HuH-7 (cell line): ENCODE measurements at regions not wholly inside any gene's neighbourhood (a gene's known extent, or its start where the extent isn't known, plus 50 kb on each side); places are given as distances from the start of the nearest gene placed in this dataset.
A peak's percentile ranks its signal among the peaks of the same experiment; 100 is the strongest.
"Not testable (repeated sequence)": the region's sequence is repeated elsewhere in the genome, so short reads cannot be mapped to it uniquely, and the experiment has no call there.

ENCODE experiments used
- DNase-seq: peaks from one replicate; pipeline ENCODE4 v3.0.0; 2011; ENCODE audit warnings: low spot score

DNA sequence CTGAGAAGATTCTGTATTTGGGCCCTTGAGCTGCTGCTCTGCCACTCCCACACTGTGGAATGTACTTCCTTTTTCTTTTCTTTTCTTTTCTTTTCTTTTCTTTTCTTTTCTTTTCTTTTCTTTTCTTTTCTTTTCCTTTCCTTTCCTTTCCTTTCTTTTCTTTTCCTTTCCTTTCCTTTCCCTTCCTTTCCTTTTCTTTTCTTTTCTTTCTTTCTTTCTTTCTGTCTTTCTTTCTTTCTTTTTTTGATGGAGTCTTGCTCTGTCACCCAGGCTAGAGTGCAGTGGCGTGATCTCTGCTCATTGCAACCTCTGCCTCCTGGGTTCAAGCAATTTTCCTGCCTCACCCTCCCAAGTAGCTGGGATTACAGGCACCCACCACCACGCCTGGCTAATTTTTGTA, 89.8 kb downstream of the DNAAF6 start:
- not testable (repeated sequence) for DNase-seq

DNA sequence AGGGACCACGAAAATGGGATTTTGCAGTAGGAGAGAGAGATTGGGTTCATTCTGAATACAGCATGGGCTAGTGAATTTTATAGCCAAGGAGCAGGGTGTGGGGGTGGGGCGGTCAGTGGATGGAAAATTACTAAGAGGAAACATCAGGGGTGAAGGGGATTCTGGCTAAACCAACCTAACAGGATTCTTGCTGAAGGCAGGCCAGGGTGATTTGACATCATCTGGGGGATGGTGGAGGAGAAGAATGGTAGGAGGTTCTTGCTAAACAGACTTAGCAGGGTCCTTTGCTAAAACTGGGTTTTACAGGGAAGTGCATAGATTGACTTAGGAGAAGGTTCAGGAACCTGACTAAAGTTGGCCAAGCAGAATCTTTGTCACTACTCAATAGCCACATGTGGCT, 91.9 kb downstream of the DNAAF6 start:
- no peak for DNase-seq

DNA sequence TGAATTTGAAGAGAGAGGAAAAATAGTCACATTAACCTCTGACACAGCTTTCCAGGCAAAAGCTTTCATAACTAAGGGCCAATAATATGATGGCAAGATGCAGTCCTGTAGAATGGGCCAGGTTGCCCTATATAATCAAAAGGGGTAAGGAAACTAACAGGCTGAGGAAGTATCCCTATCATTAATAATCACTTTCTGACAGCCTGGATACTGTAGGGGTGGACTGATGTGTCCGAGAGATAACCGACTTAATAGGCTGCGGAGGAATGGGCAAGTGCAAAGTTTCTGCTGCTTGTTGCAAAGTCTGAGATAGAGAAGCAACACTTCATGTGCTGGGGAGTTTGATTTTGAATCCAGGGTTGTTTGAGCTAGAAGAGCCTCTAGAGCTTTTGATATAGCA, 94.8 kb downstream of the DNAAF6 start:
- DNase-seq, result no peak

DNA sequence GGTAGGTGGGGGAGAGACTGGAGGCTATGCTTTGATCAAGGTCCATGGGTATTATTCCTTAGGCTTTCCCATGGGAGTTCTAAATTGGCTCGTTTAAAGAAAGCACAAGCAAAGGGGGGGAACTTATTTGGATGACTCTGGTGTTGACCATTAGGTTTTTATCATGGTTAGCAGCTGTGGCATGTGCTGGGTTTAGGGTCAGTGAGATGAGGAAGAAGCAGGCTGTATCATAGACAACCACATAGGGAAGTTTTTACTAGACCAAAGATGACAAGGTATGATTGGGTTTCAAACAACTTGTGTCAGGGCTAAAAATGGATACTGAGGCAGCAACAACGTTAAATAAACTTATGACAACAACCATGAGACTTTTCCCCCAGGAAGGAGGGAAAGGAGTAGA, 97.7 kb downstream of the DNAAF6 start:
- no peak for DNase-seq

DNA sequence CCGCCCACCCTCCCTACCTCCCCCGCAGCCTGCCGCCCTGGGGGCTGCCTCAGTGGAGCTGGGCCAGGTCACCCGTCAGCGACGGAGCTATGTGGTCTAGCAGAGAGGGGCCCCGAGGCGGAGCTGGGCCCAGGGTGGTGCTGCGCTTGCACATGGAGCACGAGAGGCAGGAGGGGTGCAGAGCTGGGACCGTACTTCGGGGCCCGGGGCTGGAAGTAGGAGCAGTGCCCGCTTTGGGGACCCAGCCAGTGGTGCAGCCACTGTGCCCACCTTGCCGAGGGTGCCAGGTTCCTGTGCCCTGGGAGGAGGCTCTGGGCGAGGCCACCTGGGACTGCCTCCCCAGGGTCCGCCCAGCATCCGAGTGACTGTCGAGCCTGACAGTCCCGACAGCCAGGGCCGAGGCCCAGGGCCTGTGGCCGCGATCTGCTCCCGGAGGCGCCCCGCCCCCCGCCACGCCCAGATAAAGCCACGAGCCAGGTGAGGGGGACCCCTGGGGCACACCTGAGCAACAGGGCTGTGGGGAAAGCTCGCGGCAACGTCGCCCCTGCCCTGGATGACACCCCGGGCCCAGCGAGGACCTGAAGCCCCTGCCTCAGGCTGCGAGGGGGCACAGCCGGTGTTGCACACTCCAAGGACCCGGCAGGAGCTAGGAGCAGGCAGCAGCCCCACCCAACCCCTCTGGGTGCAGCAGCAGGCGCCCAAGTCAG, 117.5 kb downstream of the DNAAF6 start:
- DNase-seq, result no peak

DNA sequence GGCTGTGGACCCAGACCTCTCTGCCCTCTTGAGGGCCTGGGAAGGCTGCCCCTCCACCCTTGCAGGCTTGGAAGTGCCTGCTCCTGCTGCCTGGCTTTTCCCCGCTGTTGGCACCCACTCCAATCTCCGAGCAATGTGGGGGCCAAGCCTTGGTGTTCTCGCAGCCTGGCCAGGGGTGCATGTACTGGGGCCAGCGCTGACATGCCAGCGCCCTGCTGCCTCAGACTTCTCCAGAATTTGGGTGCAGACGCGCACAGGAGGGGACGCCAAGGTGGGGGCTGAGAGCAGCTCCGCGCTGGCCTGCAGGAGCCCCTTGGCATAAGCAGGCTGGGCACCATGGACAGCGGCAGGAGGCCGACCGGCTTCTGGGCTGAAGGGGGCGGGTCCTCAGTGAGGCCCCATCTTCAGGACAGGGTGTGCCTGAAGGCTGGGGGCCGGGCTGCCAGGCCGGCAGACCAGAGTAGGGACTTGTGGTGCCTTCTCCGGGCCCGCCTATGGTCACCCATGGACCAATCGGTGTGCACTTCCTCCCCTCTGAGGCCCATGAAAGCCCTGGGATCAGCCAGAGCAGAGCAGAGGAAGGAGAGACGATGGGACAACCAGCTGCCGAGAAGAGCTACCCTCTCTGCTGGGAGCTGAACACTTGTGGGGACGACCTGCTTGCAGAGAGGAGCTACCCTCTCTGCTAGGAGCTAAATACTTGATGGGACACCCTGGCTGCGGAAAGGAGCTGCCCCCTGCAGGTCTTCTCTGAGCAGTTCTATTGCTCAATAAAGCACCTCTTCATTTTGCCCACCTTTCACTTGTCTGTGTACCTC, 118.3 kb downstream of the DNAAF6 start:
- peak; percentile 14 for DNase-seq

DNA sequence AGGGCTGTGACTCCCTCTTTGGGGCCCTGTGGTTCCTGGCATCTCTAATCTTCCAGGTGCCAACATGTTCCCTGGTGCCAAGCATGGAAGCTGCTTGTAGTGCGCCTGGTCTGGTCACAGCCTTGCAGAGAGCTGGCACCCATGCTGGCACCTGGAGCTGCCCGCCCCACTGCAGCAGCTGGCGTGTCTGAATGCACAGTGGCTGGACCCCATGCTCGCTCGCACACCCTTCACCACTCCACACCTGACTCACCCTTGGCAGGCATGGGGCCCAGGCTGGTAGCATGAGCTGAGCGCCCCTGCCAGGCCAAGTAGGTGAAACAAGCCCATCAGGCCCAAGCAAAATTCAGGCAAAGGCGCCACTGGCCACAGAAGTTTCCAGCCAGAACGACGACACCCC, 119.1 kb downstream of the DNAAF6 start:
- no peak for DNase-seq

DNA sequence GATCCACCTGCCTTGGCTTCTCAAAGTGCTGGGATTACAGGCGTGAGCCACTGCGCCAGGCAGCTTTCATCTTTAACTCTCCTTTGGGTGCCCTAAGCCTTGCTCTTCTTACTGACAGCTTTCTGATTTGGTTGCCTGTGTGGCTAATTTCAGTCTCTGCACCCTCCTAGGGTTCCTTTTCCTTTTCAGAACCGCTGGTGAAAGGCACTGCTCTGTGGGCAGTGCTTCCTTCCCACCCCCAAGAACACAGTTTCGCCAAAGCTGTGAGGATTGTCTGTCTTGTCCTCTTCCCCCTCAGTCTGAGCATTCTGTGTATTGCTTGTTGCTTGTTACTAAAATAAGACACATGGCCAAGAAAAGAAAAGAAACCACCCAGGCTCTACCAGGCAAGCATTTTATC, 101.4 kb upstream of the FRMPD3 start:
- DNase-seq, result no peak

DNA sequence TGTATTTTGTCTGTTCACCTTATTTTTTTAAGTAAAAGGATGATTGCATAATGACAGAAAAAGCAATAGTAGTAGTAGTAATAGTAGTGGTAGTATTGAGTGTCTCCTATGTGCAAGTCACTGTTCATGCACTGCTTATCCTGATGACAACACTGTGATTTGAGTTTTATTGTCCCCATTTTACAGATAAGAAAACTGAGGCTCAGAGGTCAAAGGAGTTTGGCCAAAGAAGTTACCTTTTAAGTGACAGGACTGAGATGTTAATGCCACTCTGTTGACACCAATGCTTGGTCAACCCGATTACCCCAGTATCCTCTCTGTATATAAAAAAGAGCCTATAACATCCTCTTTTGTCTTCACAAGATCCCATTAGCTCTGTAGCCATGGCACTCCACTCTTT, 100.5 kb upstream of the FRMPD3 start:
- no peak for DNase-seq

DNA sequence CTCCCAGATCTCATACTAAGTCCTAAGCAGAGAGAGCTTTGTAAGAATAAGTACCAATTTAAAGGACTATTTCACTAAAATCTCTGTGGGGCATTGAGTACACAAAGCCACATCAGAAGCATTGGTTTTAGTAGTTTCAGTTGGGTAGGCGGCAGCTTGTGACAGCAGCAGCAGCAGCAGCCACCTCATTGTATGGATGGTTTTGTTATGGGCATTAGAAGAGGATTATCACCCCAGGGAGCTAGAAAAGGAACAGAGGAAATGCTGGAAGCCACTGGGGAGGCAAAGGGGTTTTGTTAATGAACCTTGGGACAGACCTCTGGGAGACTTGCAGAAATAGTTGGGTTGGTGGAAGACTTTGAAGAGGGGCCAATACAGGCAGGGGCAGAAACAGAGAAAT, 93.9 kb upstream of the FRMPD3 start:
- no peak for DNase-seq

DNA sequence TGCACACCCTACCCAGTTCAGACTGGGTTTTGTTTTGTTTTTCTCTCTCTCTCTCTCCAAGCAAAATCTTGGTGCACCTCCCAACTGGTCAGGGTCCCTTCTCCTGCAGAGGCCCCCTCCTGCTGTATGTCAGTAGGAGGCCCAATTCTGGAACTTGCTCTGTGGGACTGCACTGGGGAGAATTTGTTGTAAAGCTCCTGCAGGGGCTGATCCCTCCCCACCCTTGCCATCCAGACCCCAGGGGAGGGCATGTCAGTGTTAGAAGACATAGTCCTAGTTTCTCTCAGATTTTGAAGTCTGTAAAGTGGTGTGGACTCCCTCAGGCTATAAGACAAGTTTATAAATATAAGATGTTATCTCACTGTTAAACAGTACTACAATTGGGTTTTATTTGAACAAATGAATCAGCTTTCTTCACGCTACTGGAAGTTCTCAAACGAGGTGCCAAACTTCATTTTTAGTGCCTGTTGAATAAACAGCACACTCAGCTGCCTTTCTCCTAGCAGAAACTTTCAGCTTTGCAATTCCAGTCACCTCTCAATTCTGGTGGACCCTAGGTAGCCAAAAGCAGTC, 88.6 kb upstream of the FRMPD3 start:
- DNase-seq, result no peak

DNA sequence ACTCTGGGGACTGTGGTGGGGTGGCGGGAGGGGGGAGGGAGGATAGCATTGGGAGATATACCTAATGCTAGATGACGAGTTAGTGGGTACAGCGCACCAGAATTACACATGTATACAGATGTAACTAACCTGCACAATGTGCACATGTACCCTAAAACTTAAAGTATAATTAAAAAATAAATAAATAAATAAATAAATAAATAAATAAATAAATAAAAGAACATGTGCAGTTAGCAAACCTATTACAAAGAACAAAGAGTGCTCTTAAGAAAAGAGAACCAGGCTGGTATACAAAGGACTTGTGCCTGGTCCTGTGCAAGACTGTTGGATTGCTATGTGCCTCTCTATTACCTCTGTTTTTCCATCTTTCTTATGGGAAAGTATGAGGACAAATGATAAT, 79.3 kb upstream of the FRMPD3 start:
- not testable (repeated sequence) for DNase-seq

DNA sequence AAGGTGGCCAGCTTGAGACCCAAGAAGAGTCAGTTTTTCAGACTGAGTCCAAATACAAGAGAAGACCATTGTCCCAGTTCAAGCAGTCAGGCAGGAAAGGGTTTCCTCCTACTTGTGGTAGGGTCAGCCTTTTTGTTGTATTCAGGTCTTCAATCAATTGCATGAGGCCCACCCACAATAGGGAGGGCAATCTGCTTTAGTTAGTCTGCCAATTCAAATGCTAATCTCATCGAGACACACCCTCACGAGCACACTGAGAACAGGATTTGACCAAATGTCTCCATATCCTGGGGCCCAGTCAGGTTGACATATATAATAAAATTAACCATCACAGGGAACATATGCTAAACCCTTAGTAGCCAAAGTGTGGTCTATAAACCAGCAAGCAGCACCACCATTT, 75.3 kb upstream of the FRMPD3 start:
- no peak for DNase-seq

DNA sequence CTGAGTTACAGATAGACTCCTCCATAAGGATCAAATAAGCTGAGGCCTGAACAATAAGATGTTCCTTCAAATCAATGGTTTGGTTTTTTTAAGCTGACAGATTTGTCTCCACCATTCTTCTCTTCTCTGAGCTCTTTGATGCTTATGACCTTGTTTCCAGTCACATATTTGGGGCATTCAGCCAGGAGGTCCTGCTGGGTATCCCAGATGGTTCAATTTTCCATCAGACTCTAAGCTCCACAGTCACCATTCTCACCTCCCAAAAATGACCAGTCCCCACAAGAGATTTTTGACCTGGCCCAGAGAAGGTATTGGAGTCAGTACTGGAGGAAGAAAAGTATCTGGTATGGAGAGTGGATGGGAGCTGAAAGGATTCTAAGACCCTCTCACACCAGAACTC, 74.6 kb upstream of the FRMPD3 start:
- DNase-seq, result no peak

DNA sequence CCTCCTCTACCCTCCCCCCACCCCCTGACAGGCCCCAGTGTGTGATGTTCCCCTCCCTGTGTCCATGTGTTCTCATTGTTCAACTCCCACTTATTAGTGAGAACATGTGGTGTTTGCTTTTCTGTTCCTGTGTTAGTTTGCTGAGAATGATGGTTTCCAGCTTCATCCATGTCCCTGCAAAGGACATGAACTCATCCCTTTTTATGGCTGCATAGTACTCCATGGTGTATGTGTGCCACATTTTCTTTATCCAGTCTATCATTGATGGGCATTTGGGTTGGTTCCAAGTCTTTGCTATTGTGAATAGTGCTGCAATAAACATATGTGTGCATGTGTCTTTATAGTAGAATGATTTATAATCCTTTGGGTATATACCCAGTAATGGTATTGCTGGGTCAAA, 73.3 kb upstream of the FRMPD3 start:
- DNase-seq, result not testable (repeated sequence)

DNA sequence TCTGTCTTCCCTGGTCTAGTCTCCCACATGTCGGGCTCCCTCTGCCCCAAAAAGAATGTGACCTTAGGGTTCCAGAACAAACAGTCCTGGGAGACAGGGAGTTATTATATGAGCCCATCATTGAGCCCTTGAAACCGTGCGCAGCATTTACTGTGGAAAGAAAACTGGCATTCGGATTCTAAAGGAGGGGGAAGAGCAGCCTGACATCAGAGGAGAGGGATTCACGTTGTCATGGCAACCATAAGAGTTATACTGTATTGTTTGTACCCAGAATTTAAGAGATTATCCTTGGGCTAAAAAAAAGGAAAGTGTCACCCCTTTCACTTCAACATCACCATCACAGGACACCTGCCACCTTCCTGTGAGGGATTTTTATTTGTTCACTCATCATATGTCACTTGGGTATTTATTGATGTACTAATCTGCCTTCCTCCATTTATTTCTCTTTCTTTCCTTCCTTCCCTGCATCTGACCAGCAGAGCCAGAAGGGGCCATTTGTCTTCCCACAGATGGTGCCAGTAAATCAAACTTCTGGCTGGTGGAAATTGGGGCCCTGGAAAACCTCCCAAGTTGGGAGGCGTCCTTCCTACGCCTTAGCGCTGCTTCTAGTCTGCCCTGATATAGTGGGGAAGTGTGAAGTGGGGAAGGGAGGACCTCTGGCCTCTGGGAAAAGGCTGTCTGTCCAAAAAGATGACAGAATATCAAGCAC, 64.9 kb upstream of the FRMPD3 start:
- no peak for DNase-seq

DNA sequence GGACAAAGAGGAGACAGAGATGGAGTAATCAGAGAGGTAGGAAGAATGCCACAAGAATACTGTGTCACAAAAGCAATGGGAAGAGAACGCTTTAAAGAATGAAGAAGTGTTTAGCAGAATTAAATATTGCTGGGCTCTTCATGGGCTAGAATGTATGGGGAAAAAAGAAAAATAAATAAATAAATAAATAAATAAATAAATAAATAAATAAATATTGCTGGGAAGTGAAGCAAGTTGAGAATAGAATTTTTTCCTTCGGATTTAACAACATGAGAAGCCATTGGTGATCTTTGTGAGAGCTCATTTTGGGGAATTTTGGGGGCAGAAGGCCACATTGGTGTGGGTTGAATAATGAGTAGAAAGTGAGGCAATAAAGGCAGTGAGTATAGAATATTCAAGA, 59.7 kb upstream of the FRMPD3 start:
- DNase-seq, result no peak

DNA sequence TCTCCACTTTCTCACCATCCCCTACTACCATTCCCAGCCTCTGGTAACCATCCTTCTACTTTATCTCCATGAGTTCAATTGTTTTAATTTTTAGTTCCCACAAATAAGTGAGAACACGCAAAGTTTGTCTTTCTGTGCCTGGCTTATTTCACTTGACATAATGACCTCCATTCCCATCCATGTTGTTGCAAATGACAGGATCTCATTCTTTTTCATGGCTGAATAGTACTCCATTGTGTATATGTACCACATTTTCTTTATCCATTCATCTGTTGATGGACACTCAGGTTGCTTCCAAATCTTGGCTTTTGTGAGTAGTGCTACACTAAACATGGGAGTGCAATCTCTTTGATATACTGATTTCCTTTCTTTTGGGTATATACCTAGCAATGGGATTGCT, 55.8 kb upstream of the FRMPD3 start:
- DNase-seq, result not testable (repeated sequence)

DNA sequence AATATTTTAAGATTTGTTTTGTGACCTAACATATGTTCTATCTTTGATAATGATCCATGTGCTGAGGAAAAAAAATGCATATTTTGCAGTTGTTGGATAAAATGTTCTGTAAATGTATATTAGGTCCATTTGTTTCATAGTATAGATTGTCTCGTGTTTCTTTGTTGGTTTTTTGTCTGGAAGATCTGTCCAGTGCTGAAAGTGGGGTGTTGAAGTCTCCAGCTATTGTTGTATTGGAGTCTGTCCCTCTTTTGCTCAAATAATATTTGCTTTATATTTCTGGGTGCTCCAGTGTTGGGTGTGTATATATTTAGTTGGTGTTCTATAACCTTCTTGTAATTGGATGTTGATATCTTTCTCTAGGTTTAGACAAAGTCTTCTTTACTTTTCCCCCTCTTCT, 53.2 kb upstream of the FRMPD3 start:
- no peak for DNase-seq

DNA sequence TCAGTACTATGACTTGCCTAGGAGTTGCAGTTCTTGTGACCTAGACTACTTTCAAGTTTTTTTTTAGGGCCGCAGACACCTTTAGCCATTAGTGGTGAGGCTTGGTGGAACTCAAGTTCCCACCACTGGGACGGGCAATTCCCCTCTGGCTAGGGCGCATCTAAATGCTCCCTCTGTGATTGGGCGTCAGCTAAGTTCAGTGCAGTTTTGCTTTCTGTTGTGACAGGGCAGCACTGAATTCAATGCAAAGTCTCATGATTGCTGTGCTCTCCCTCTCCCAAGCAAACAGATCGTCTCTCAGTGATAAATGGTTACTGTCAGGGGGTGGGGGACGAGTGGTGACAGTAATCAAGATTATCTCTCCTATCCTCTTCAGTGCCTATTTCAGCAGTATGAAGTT, 52.7 kb upstream of the FRMPD3 start:
- DNase-seq, result no peak

DNA sequence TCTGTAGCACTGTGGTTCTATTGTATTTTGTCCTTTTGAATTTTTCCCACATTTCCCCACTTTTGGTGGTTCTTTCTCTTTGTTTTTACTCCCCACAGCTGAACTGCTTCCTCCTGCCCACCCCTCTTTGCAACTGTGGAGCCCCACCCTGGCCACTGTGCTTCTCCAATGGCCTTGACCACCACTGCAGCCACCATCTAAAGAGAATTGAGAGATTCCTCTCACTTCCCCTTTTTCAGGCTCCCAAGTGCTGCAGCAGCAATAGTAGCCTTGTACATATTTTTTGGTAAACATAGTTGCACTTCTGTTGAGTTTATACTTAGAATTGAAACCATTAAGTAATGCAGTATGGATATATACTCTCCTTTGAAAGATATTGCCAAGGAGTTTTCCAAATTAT, 51.3 kb upstream of the FRMPD3 start:
- DNase-seq, result no peak
